ENCODE measurements at regions not wholly inside any gene's neighbourhood (a gene's known extent, or its start where the extent isn't known, plus 50 kb on each side); places are given as distances from the start of the nearest gene placed in this dataset.

GRCh38 chr5:3348576-3349535, 246.8 kb upstream of the IRX1 start:
- in situ Hi-C loops (cut with MboI; ENCODE audit: low pct_unique_long_range_greater_than_20kb, low sequenced_read_pairs), result no loop called here

DNA sequence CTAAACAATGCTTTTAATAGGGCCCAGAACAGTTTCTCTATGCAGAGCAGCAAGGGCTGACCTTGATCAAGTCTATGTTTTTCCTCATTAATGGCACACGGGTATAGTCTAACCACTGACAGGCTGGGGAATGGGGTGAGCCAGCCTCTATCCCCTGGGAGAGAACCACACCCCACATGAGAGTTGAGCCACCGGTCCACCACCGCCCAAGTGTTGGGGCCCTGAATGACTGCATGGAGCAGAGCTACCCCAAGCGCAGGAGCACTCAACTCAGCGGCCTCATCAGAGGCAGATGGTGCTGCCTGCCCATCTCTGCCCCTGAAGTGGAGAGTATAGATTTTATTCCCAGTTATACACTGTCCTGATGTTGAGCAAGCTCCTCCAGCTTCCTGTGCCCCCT, 247.9 kb upstream of the IRX1 start:
- in situ Hi-C loops (cut with MboI; ENCODE audit: low pct_unique_long_range_greater_than_20kb, low sequenced_read_pairs), result no loop called here

More at GRCh38 chr5:3348576-3349535, 246.8 kb upstream of the IRX1 start:
- no peak for DNase-seq

GRCh38 chr5:3346111-3346820, 249.4 kb upstream of the IRX1 start:
- DNase-seq, result no peak
- in situ Hi-C loops (cut with MboI; ENCODE audit: low pct_unique_long_range_greater_than_20kb, low sequenced_read_pairs), result no loop called here

More for the DNA sequence above, 247.9 kb upstream of the IRX1 start:
- no peak for DNase-seq

DNA sequence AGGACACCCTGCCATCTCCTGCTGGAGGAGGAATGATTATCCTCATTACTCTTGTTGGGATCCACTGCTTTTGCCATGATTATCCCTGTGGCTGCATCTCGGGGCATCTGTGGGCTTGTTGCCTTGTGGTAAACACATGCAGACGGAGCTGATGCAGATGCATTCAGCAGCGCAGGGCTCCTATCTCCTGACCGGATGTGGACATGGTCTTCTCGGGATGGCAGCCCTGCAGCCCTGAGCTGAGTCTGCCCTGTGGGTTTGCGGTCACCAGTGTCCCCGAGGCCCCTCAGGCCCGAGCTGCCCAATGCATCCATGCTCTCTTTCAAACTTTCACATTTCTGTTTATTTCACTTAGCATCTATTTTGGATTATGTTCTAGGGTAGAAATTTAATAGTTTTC, 250.4 kb upstream of the IRX1 start:
- in situ Hi-C loops (cut with MboI; ENCODE audit: low pct_unique_long_range_greater_than_20kb, low sequenced_read_pairs), result no loop called here

GRCh38 chr5:3344671-3345070, 251.0 kb upstream of the IRX1 start:
- in situ Hi-C loops (cut with MboI; ENCODE audit: low pct_unique_long_range_greater_than_20kb, low sequenced_read_pairs), result no loop called here

More for the DNA sequence above, 250.4 kb upstream of the IRX1 start:
- DNase-seq, result no peak

DNA sequence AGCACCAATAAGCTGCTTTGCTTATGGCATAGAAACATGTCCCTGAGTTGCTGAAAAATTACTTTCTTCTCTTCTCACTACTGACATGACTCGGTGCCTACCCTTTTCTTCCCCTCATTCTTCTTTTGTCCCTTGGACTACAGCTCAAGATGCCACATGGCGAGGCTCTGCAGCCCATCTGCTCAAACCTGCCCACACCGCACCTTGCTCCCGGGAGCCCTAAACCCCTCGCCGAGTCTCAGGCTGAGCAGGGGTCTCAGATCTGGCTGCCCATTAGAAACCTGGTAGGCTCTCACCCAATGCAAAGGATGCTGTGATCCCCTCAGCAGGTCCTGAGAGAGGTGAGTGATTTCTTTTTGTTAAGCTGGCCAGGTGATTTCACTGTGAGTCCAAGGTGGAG, 251.7 kb upstream of the IRX1 start:
- DNase-seq, result no peak
- in situ Hi-C loops (cut with MboI; ENCODE audit: low pct_unique_long_range_greater_than_20kb, low sequenced_read_pairs), result no loop called here

More at GRCh38 chr5:3344671-3345070, 251.0 kb upstream of the IRX1 start:
- DNase-seq, result no peak

- in situ Hi-C loops (cut with MboI; ENCODE audit: low pct_unique_long_range_greater_than_20kb, low sequenced_read_pairs), result no loop called here
- DNase-seq, result no peak
These were observed 252.4 kb upstream of the IRX1 start for GRCh38 chr5:3343211-3343610.

- DNase-seq, result no peak
- in situ Hi-C loops (cut with MboI; ENCODE audit: low pct_unique_long_range_greater_than_20kb, low sequenced_read_pairs), result no loop called here
These were observed 253.1 kb upstream of the IRX1 start for GRCh38 chr5:3342271-3343100.

DNA sequence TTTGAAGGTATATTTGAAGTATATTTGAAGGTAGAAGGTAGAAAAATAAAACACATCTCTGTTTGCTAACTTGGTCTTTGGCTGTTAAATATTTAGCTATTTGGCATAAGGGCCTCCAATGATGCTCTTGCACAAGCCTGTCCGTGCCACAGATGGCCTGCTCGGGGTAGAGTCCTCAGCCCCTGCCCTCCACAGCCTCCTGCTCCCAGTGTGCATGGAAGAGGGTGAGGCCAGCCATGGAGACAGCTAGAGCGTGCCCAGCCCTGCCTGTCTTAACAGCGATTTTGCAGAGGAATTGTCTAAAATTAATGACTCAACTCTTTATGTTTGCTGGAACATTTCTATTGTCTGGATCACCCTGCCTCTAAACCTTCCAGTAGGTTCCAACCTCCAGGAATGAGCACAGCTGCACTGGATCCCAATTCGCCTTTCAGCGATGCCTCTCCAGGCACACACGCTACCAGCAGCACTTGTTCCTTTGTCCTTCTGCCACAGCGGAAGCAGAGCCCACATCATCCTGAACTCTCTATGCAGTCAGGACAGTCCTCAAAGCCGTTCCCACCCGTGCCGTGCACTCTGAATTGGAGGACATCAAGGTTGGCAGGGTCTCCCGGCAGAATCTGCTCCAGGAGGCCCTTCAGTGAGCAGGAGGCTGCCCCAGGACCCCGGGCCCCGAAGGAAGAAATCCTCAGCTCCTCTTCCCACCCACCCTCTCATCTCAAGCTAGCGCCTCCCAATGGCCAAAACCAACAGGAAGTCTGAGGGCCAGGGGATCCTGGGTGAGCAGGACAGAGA, 254.0 kb upstream of the IRX1 start:
- in situ Hi-C loops (cut with MboI; ENCODE audit: low pct_unique_long_range_greater_than_20kb, low sequenced_read_pairs), result no loop called here
- no peak for DNase-seq

DNA sequence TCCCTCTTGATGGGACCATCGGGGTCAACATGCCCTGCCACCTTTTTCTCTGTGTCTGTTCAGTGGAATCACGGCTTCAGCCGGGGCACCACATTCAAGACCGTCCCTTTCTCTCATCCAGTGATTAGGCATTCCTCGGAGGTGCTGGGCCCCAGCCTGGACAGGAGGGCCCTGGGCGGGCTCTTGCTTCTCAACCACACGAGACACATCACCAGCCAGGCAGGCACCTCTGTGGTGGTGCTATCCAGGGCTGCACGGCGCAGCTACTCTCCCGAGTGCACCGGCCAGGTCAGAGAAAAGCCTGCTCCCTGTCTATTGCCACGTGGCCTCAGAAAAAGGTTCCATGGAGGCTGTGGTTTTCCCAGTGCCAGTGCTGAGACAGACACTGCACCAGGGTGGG, 255.2 kb upstream of the IRX1 start:
- in situ Hi-C loops (cut with MboI; ENCODE audit: low pct_unique_long_range_greater_than_20kb, low sequenced_read_pairs), result no loop called here
- DNase-seq, result no peak

- in situ Hi-C loops (cut with MboI; ENCODE audit: low pct_unique_long_range_greater_than_20kb, low sequenced_read_pairs), result no loop called here
- DNase-seq, result no peak
These were observed 255.9 kb upstream of the IRX1 start for GRCh38 chr5:3339798-3340115.

DNA sequence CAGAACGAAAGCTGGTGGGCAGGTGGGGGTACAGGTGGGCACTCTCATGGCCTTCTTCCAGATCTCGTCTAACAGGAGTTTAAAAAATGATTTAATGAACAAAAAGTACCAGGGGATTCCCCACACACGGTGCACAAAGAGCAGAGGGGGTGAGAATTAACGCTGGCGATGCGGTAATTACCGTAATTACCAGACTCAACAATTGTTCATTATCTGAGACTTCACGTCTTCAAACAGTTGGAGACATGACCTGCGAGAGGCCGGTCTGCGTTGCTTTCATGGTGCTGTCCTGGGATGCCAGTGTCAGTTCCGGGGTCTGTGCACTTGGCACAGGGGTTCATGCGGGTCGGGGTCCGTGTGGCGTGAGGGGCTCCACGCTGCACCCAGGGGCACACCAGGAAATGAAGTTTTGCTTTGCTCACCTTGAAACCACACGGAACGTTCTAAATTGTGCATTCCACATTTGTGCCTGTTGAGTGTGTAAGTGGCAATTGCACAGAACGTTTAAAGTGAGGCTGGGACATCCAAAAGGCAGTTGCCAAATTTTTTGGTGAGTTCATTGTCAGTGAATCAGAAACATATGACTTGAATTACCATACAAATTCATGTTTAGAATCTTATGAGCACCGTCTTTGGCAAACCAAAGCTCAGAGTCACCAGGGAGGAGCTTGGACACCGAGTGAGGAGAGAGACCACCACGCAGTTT, 256.4 kb upstream of the IRX1 start:
- in situ Hi-C loops (cut with MboI; ENCODE audit: low pct_unique_long_range_greater_than_20kb, low sequenced_read_pairs), result no loop called here
- no peak for DNase-seq

GRCh38 chr5:3337812-3338541, 257.7 kb upstream of the IRX1 start:
- no peak for DNase-seq
- in situ Hi-C loops (cut with MboI; ENCODE audit: low pct_unique_long_range_greater_than_20kb, low sequenced_read_pairs), result no loop called here

- in situ Hi-C loops (cut with MboI; ENCODE audit: low pct_unique_long_range_greater_than_20kb, low sequenced_read_pairs), result no loop called here
- no peak for DNase-seq
These were observed 259.0 kb upstream of the IRX1 start for GRCh38 chr5:3336666-3337065.

DNA sequence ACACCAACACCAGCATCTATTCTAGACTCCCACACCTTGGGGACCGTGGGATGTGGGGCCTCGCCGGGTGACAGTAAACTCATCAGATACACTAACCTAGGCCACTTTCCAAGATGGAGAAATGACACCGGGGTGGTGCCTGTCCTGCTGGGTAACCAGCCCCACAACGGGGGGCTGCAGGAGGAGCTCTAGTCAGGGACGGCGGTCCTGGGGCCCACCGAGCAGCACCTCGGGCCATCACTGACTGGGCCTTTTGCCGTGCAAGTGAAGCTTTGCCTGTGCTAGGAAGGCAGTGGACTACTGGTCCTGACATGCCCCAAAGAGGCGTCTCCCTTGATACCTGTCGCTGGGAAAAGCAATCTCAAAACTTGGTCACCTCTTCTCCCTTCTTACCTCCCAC, 260.3 kb upstream of the IRX1 start:
- in situ Hi-C loops (cut with MboI; ENCODE audit: low pct_unique_long_range_greater_than_20kb, low sequenced_read_pairs), result no loop called here
- no peak for DNase-seq

DNA sequence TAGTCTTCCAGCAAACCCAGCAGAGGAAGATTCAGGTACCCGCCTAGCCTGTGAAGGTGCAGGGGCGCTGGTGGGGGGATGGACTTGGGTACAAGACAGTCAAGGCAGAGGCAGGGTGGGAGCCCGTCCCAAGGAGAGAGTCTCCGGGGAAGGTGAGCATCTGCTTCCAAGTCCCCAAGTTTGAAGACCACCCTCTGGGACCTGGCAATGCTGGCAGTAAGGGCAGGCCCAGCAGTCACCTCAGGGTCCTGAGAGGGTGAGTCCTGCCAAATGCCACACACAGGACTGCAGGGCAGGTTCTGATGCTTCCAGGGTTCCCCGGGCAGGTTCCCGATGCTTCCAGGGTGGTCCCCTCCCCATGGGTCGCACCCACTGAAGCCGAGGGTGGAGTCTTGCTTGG, 261.8 kb upstream of the IRX1 start:
- in situ Hi-C loops (cut with MboI; ENCODE audit: low pct_unique_long_range_greater_than_20kb, low sequenced_read_pairs), result no loop called here
- no peak for DNase-seq

GRCh38 chr5:3333105-3333504, 262.5 kb upstream of the IRX1 start:
- DNase-seq, result no peak
- in situ Hi-C loops (cut with MboI; ENCODE audit: low pct_unique_long_range_greater_than_20kb, low sequenced_read_pairs), result no loop called here

DNA sequence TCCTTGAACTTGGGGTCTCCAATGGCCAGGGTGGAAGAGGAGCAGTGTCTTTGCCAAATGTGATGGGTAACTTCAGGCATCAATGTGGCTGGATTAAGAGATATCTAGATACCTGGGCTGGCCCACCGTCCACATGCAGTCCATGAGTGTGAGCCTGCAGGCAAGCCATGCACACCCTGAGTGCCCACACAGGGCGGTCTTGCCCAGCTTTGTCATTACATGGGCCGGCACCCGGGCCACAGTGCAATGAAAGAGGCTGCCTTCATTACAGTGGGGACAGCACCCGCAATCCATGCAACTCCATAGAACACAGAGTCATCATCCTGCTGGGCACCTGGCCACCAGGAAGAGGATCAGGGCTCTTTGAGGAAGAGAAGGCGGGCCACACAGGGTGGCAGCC, 263.8 kb upstream of the IRX1 start:
- no peak for DNase-seq
- in situ Hi-C loops (cut with MboI; ENCODE audit: low pct_unique_long_range_greater_than_20kb, low sequenced_read_pairs), result no loop called here
